ENCODE measurements at regions not wholly inside any gene's neighbourhood (a gene's known extent, or its start where the extent isn't known, plus 50 kb on each side); places are given as distances from the start of the nearest gene placed in this dataset.

DNA sequence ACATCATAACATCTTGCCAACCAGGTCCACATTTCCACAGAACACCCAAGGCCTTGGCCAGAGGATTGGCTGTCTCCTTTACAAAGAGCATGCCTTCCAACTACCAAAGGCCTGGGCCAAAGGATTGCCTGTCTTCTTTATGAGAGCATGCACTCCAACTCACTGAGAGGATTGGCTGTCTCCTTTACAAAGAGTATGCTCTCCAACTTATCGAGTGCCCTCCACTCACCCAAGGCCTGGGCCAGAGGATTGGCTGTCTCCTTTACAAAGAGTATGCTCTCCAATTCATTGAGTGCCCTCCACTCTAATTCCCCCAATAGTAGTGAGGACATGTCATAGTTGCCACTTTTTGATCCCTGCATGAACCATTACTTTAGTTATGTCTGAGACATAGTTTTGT lies 79.9 kb upstream of the TAS2R1 start:
- TF ChIP-seq, protein P1, sequence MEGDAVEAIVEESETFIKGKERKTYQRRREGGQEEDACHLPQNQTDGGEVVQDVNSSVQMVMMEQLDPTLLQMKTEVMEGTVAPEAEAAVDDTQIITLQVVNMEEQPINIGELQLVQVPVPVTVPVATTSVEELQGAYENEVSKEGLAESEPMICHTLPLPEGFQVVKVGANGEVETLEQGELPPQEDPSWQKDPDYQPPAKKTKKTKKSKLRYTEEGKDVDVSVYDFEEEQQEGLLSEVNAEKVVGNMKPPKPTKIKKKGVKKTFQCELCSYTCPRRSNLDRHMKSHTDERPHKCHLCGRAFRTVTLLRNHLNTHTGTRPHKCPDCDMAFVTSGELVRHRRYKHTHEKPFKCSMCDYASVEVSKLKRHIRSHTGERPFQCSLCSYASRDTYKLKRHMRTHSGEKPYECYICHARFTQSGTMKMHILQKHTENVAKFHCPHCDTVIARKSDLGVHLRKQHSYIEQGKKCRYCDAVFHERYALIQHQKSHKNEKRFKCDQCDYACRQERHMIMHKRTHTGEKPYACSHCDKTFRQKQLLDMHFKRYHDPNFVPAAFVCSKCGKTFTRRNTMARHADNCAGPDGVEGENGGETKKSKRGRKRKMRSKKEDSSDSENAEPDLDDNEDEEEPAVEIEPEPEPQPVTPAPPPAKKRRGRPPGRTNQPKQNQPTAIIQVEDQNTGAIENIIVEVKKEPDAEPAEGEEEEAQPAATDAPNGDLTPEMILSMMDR (IDR thresholded peaks at IDR 0.05): no peak

DNA sequence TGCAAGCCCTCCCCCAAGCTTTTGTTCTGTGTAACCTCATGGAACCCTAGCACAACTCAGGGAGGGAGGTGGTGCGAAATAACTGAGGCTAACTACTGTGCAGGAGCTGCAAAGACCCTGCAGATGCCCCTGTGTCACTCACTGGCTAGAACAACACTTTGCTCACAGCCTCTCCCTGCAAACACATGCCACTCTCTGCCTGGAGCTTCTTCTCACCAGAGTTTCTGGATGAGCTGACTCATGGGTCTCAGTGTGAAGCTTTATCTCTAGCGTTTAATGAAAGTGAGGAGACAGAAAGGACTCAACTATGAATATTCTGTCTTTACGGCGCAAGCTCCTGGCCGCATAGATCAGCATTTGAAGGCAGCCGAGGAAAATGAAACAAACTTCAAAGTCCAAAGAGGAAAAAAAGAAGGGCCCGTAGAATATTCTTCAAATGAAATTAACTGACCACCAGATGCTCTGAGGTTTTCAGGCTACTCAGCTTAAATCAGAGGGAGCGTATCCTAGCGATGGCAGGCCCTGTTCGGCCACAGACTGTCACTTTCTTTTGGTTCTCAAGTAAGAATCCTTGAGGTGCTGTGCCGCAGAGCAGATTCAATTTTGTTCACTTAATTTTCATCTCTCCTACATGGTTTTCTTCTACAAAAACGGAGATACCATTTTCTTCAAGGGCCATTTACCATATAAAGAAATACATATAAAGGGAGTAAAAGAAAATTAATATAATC lies 77.7 kb upstream of the TAS2R1 start:
- TF ChIP-seq, protein P1 (IDR thresholded peaks at IDR 0.05): no peak

DNA sequence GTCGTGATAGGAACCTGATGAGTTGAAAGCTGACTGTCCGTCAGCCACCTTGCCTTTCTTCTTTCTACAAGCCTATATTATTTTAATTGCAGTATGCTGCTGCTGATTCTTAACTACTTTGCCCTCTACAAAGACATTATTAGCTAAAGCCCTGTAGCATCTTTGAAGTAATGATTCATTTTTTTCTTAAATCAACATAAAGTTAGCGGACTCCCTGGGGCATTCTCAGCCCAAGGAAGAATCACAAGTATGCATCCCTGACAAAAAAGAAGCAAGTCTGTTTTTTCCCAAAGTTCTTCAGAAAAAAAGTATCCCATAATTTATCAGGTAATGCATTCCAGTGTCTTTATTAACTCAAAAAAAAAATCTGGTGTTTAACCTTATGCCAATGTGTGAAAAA lies 69.5 kb upstream of the TAS2R1 start:
- TF ChIP-seq, protein P1 (IDR thresholded peaks at IDR 0.05): no peak

DNA sequence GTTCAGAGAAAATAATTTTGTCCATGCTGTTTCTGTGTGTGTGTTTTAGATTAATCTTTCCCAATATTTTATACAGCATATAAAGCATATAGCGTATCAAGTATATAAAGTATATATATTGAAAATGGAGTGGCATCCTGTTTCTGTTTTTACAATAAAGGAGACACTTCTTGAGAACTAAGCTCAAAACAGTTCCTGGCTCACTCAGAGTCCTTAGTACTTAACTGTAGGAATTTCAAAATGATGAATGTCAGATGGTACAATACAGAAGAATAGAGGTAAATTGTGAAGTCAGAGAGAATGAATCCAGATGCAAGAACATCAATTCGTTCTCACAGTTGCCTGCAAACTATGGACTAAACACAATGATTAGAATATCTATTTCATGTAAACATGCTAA lies 68.7 kb upstream of the TAS2R1 start:
- TF ChIP-seq, protein P1 (IDR thresholded peaks at IDR 0.05): no peak

DNA sequence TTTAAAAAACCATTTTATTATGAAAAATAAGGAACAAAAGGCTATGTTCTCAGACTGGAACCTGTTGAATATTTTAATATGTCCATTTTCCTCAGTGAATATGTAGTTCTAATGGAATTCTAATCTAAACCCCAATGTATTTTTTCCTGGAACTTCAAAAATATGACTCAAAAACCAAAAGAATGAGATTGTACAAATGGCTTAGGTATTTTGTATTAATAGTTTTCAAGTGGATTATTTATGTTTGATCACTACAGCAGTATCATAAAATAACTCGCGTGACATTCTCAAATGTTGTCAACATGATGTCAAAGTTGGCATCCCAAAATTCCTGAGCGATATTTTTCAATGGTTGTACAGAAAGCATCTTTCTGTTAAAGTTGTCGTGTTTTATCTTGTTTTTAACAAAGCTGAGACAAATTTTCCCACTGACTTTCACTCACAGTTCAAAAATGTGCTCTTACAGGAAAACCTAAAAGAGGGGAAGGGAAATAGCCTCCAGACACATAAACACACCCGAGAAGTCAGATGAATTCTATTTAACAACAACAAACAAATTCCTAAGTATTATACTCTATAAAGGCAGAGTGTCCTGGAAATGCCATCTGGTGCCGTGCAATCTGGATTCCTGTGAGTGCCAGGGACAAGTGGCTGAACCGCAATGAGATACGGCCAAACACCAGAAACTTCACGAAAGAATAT lies 68.1 kb upstream of the TAS2R1 start:
- TF ChIP-seq, protein P1 (IDR thresholded peaks at IDR 0.05): no peak

DNA sequence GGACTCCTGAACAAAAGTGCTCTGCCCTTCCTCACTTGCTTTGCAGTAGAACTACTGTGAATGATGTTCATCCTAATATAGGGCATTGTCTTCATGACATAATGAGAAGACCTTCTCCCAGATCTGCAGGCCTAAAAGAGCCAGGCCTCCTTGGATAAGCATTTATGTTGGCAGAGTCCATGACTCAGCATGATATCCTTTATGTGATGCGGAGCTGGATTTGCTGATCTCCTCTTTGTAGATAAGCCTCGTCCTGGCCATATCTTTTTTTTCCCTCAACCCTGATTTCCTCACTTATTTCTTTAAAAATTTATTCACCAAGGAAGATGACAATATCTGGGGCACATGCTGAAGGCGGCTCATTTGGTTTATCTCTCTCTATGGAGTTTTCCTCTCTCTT lies 62.4 kb upstream of the TAS2R1 start:
- TF ChIP-seq, protein P1 (IDR thresholded peaks at IDR 0.05): no peak

DNA sequence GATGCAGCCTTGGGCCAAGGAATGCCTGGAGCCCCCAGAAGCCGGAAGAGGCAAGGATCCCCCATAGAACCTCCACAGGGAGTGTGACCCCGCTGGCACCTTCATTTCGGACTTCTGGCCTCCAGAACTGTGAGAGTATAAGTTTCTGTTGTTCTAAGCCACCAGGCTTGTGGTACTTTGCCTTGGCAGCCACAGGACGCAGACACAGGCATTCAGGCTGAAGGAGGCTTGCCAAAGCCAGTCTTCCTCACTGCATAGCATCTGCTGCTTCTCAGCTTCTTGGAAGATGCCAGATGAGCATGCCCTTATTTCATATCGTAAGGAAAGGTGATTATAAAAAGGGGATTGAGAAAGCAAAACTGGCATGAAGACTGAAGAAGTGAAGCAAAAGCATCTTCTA lies 61.1 kb upstream of the TAS2R1 start:
- TF ChIP-seq, protein P1 (IDR thresholded peaks at IDR 0.05): no peak

Data from LNCAP (cell line).